COLO829 (cell line): ENCODE measurements at regions not wholly inside any gene's neighbourhood (a gene's known extent, or its start where the extent isn't known, plus 50 kb on each side); places are given as distances from the start of the nearest gene placed in this dataset.
A peak's percentile ranks its signal among the peaks of the same experiment; 100 is the strongest.

Source experiments
- DNase-seq: peaks from one replicate; pipeline ENCODE4 v3.0.0; 2012; ENCODE audit warnings: low spot score

GRCh38 chr5:169448826-169449225, 134.7 kb upstream of the SPDL1 start:
- no peak for DNase-seq

- DNase-seq: no peak
Measured at GRCh38 chr5:169445191-169445590, 138.4 kb upstream of the SPDL1 start.

GRCh38 chr5:169442913-169443784, 140.4 kb upstream of the SPDL1 start:
- no peak for DNase-seq

GRCh38 chr5:169442403-169442874, 141.1 kb upstream of the SPDL1 start:
- DNase-seq: no peak

GRCh38 chr5:169440107-169440705, 139.3 kb upstream of the SLIT3 start:
- no peak for DNase-seq

GRCh38 chr5:169439362-169439761, 138.4 kb upstream of the SLIT3 start:
- no peak for DNase-seq

GRCh38 chr5:169435506-169436229, 134.7 kb upstream of the SLIT3 start:
- DNase-seq: no peak

- DNase-seq: no peak
Measured at GRCh38 chr5:169433221-169433651, 132.3 kb upstream of the SLIT3 start.

- no peak for DNase-seq
Measured at GRCh38 chr5:169431386-169431785, 130.4 kb upstream of the SLIT3 start.

GRCh38 chr5:169430671-169431070, 129.7 kb upstream of the SLIT3 start:
- no peak for DNase-seq

- DNase-seq: no peak
Measured at GRCh38 chr5:169429044-169429443, 128.1 kb upstream of the SLIT3 start.

- no peak for DNase-seq
Measured at GRCh38 chr5:169426784-169427183, 125.8 kb upstream of the SLIT3 start.

- DNase-seq: no peak
Measured at GRCh38 chr5:169424670-169425378, 123.9 kb upstream of the SLIT3 start.

- no peak for DNase-seq
Measured at GRCh38 chr5:169424279-169424655, 123.3 kb upstream of the SLIT3 start.

GRCh38 chr5:169423580-169424278, 122.8 kb upstream of the SLIT3 start:
- no peak for DNase-seq

- no peak for DNase-seq
Measured at GRCh38 chr5:169422087-169422486, 121.1 kb upstream of the SLIT3 start.

GRCh38 chr5:169421677-169422076, 120.7 kb upstream of the SLIT3 start:
- no peak for DNase-seq

- no peak for DNase-seq
Measured at GRCh38 chr5:169417676-169418075, 116.7 kb upstream of the SLIT3 start.

GRCh38 chr5:169416583-169417196, 115.8 kb upstream of the SLIT3 start:
- peak; percentile 48 for DNase-seq

- DNase-seq: no peak
Measured at GRCh38 chr5:169415948-169416347, 115.0 kb upstream of the SLIT3 start.

- DNase-seq: no peak
Measured at GRCh38 chr5:169415371-169415770, 114.4 kb upstream of the SLIT3 start.
